Endothelial cell (in vitro differentiated cells): ENCODE measurements at regions not wholly inside any gene's neighbourhood (a gene's known extent, or its start where the extent isn't known, plus 50 kb on each side); places are given as distances from the start of the nearest gene placed in this dataset.
A peak's percentile ranks its signal among the peaks of the same experiment; 100 is the strongest.
"Not testable (repeated sequence)": the region's sequence is repeated elsewhere in the genome, so short reads cannot be mapped to it uniquely, and the experiment has no call there.

Experiments
- DNase-seq: peaks from one replicate; pipeline ENCODE4 v3.0.0; 2021; ENCODE audit warnings: low spot score
- H3K27ac Mint-ChIP-seq: one replicate; pipeline ENCODE4 v1.8.0; 2021; ENCODE audit warnings: mixed read lengths, inconsistent platforms; ENCODE audit not compliant: unreplicated experiment
- H3K27me3 Mint-ChIP-seq: one replicate; pipeline ENCODE4 v1.8.0; 2021; ENCODE audit warnings: mild to moderate bottlenecking, moderate library complexity, mixed read lengths, inconsistent platforms; ENCODE audit not compliant: unreplicated experiment
- H3K36me3 Mint-ChIP-seq: one replicate; pipeline ENCODE4 v1.8.0; 2021; ENCODE audit warnings: mild to moderate bottlenecking, low read depth, mixed read lengths, inconsistent platforms; ENCODE audit not compliant: unreplicated experiment
- H3K4me1 Mint-ChIP-seq: one replicate; pipeline ENCODE4 v1.8.0; 2021; ENCODE audit warnings: mild to moderate bottlenecking, mixed read lengths, inconsistent platforms; ENCODE audit not compliant: unreplicated experiment
- H3K4me3 Mint-ChIP-seq: one replicate; pipeline ENCODE4 v1.8.0; 2021; ENCODE audit warnings: mild to moderate bottlenecking, mixed read lengths, inconsistent platforms; ENCODE audit not compliant: unreplicated experiment
- H3K9me3 Mint-ChIP-seq: one replicate; pipeline ENCODE4 v1.8.0; 2021; ENCODE audit warnings: mixed read lengths, inconsistent platforms; ENCODE audit not compliant: unreplicated experiment
- CTCF ChIP-seq: fragments of 200-600 bp; sonication (generic); IDR thresholded peaks from one replicate; pipeline ENCODE4 v1.5.0; 2021; ENCODE audit warnings: antibody characterized with exemption; ENCODE audit not compliant: unreplicated experiment

DNA sequence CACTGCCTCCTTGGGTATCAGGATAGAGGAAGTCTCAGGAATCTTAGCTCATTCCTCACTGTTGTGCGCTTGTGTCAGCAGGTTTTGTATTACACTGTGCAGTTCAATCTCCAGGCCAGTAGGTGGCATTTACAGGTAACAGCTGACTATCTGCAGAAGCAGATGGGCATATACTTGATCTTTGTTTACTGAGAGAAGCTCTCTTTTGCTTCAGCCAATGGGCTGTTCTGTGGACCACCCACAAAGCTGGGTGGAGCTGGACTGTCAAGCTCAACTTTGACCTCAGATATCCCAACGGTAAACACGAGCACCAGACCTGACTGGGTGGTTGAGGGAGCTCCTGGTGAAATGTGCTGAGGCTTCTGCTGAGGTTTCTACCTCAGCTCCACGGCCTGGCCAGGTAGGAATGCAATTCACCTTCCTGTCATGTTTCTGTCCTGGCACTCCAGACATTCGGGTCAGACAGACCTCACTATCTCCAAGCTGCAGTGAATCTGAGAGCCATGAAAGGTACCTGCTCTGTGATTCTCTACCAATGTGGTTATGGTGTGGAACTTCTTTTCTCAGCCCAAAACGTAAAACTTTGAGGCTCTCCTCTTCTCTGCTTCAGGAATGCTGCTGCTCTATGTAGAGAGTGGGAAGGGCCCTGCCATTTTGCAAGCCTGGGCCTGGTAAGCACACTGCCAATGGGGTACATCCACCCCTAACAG, 167.9 kb upstream of the ACTBL2 start:
- no peaks in the 10 kb centered on the region for H3K36me3 Mint-ChIP-seq
- no peaks in the 10 kb centered on the region for H3K9me3 Mint-ChIP-seq
- H3K4me3 Mint-ChIP-seq, result no peak overlapping the region
- peak; percentile 74 for TF ChIP-seq CTCF
- DNase-seq, result peak; percentile 9
- peaks cover 11% of the 10 kb centered on the region for H3K4me1 Mint-ChIP-seq
- H3K27me3 Mint-ChIP-seq, result no peaks in the 10 kb centered on the region
- no peak overlapping the region for H3K27ac Mint-ChIP-seq

DNA sequence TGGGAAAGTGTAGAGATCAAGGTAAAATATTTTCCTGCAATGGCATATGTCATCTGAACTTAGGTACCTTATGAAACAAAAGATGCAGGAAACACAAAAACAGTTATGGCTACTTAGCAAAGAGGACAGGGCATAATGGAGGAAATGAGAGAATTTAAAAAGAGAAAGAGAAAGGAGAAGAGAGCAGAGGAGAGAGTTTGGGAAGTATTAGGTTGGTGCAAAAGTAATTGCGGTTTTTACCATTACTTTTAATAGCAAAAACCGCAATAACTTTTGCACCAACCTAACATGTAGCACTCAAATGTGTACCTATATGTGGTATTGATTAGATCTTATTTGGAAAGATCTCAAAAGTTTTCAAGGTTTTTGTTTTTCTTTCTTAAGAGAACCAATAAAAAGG, 160.1 kb upstream of the ACTBL2 start:
- no peak for TF ChIP-seq CTCF
- Mint-ChIP-seq H3K27ac (no peak overlapping the region), H3K36me3 (no peaks in the 10 kb centered on the region), H3K27me3 (no peaks in the 10 kb centered on the region), H3K4me1 (peaks cover 20% of the 10 kb centered on the region), H3K4me3 (no peak overlapping the region), H3K9me3 (no peaks in the 10 kb centered on the region)
- DNase-seq, result no peak

DNA sequence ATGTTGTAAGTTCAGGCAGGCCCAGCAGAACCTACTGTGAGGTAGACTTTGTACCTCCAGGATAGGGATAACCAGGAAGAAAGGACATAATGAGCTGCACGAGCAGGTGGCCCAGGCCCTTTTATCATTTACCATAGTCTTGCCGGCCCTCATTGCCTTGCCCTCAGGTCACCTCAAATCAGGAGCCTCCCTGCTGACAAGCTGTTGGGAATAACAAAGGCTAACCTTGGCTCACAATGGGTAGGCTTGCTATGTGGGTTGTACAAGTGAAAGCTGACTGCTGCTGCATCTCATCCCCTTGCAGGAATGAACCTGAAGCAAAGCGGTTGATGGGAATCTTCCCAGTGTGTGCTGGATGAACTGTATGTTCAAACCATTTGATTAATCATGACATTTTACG, 159.5 kb upstream of the ACTBL2 start:
- no peak for DNase-seq
- H3K4me1 Mint-ChIP-seq, result peaks cover 25% of the 10 kb centered on the region
- no peaks in the 10 kb centered on the region for H3K27me3 Mint-ChIP-seq
- H3K36me3 Mint-ChIP-seq, result no peaks in the 10 kb centered on the region
- H3K9me3 Mint-ChIP-seq, result no peaks in the 10 kb centered on the region
- H3K4me3 Mint-ChIP-seq, result no peak overlapping the region
- H3K27ac Mint-ChIP-seq, result no peak overlapping the region
- TF ChIP-seq CTCF, result no peak

GRCh38 chr5:57635146-57635777, 152.7 kb upstream of the ACTBL2 start:
- DNase-seq, result no peak
- no peaks in the 10 kb centered on the region for H3K9me3 Mint-ChIP-seq
- TF ChIP-seq CTCF, result no peak
- H3K4me1 Mint-ChIP-seq, result peaks cover 12% of the 10 kb centered on the region
- no peak overlapping the region for H3K4me3 Mint-ChIP-seq
- H3K36me3 Mint-ChIP-seq, result no peaks in the 10 kb centered on the region
- no peak overlapping the region for H3K27ac Mint-ChIP-seq
- H3K27me3 Mint-ChIP-seq, result no peaks in the 10 kb centered on the region

DNA sequence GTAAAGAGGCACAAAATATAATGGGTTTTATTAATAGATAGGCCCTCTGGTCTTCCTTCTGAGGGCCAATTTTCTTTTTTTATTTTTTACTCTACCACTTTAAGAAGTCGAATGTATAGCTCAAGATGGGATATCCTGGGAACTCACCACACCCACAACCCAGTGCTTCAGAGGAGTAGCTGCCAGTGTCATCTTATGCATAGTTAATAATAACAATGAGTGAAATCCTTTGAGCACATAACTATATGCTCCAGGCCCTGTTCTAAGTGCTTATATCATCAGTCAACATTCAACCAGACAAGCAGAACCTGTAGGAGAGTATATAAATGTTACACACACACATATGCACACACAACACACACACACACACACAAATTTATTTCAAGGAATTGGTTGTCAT, 150.3 kb upstream of the ACTBL2 start:
- Mint-ChIP-seq H3K9me3 (no peaks in the 10 kb centered on the region), H3K27me3 (no peaks in the 10 kb centered on the region), H3K4me1 (peaks cover 5% of the 10 kb centered on the region), H3K27ac (no peak overlapping the region), H3K36me3 (no peaks in the 10 kb centered on the region), H3K4me3 (no peak overlapping the region)
- TF ChIP-seq CTCF, result no peak
- no peak for DNase-seq

DNA sequence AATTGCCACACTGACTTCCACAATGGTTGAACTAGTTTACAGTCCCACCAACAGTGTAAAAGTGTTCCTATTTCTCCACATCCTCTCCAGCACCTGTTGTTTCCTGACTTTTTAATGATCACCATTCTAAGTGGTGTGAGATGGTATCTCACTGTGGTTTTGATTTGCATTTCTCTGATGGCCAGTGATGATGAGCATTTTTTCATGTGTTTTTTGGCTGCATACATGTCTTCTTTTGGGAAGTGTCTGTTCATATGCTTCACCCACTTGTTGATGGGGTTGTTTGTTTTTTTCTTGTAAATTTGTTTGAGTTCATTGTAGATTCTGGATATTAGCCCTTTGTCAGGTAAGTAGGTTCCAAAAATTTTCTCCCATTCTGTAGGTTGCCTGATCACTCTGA, 148.5 kb upstream of the ACTBL2 start:
- not testable (repeated sequence) for H3K9me3 Mint-ChIP-seq, H3K4me1 Mint-ChIP-seq, H3K27me3 Mint-ChIP-seq

More for the DNA sequence above, 148.5 kb upstream of the ACTBL2 start:
- not testable (repeated sequence) for H3K36me3 Mint-ChIP-seq, H3K4me3 Mint-ChIP-seq, H3K27ac Mint-ChIP-seq, DNase-seq
